Stimulated activated CD4-positive, alpha-beta T cell treated with anti-CD3 and anti-CD28 coated beads, Interleukin-15, amount 100 ng/mL, for 24 hours (primary cell): ENCODE measurements at regions not wholly inside any gene's neighbourhood (a gene's known extent, or its start where the extent isn't known, plus 50 kb on each side); places are given as distances from the start of the nearest gene placed in this dataset.
"Not testable (repeated sequence)": the region's sequence is repeated elsewhere in the genome, so short reads cannot be mapped to it uniquely, and the experiment has no call there.

Experiments used
- DNase-seq: peaks from one replicate; pipeline ENCODE4 v3.0.0-alpha.2; 2020

DNA sequence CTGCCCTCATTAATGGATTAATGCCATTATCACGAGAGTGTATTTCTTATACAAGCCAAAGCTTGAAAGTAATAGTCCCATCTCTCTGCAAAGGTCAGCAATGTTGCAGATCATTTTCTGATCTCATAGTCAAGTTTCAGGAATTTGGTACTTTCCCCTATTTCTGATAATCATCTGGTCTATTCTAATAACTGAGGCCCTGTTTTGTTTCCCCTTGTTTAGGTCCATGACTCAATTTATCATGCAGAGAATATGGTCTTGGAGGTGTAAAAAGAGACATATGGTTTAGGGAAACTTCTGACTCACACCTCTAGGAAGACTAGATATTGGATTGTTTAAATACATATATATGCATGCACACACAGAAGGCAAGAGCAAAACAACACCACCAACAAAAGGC, 339.3 kb upstream of the NUDT12 start:
- DNase-seq = no peak

DNA sequence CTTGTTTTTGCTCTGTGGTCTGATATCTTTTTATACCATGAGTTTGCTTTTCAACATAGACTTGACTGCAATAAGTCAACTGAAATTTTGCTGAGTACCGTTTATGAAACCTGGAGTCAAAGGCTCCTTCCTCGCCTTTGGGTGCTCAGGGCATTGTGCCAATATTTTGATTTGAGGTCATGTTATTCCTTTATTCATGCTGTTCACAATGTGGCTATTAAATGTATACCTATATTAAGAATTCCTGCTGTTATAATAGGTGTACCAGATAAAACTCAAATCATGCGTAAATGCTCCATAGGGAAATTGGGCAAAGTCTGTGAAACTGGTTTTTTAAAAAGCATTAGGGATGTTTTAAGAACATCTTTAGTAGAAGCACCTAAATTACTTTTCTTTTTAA, 334.0 kb upstream of the NUDT12 start:
- DNase-seq = no peak

DNA sequence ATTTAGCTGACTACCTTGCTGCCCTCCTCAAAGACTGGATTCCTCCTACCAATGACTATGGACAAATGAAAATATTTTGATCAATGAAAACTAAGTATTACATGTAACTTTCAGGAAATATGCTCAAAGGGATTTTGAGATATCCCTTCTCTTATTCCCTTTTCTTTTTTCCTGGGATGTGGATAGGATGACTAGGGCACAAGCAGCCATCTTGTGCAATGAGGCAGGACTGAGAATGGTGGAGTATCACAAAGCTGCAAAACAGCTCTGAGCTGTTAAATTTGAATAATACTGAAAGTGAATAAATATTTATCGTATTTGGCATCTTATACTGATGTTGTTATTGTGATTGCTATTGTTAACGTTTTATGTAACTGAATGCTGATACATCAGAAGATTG, 333.1 kb upstream of the NUDT12 start:
- no peak for DNase-seq

DNA sequence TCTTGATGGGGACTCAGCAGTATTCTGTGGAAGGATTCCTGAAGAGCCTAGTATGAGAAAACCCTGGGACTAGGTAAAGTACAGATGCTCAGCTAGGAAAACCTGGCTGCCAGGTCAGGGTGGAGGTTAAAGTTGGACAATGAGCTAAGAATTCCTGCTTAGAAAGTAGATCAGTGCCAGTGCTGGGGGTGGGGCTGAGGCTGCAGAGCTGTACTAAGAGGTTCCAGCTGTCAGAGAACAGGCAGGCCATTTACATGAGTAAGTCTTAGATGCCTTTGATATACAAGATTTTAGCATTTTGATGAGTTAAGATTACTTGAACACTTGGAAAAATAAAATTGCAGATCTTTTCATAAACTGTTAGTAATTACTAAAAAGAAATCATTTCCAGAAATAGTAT, 332.3 kb upstream of the NUDT12 start:
- DNase-seq = no peak

DNA sequence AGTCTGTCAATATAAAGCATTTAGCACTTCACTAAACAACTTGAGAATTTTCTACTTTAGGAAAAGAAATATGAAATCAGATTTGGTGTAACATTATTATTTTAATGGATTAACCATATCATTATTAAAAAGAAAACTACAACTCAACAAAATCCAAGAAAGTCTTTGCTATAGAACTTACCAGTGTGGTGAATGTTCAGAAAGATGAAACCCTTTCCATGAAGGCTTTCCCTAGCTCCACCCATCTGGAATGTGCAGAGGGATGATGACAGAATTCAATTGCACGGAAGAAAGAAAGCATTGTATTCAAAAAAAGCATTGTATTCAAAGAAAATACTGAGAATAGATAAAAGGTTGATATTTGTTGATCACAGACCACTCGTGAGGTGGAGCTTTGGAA, 328.6 kb upstream of the NUDT12 start:
- DNase-seq = no peak

DNA sequence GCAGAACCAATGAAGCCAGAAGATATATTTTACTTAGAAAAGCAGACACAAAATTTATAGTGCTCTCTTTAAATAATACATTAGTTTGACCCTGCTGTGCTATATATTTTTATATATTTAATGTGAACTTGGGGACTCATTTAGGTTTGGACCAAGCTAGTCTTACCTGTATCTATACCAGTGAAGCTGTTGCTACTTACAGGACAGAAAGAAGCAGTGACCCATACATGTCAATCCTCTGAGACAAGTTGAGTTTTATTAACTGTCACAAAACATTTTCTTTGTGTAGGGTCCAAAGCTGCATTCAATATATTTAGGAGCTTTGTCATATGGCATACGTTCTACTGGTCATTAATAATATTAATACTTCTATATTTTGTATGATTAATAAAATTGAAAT, 327.7 kb upstream of the NUDT12 start:
- no peak for DNase-seq

DNA sequence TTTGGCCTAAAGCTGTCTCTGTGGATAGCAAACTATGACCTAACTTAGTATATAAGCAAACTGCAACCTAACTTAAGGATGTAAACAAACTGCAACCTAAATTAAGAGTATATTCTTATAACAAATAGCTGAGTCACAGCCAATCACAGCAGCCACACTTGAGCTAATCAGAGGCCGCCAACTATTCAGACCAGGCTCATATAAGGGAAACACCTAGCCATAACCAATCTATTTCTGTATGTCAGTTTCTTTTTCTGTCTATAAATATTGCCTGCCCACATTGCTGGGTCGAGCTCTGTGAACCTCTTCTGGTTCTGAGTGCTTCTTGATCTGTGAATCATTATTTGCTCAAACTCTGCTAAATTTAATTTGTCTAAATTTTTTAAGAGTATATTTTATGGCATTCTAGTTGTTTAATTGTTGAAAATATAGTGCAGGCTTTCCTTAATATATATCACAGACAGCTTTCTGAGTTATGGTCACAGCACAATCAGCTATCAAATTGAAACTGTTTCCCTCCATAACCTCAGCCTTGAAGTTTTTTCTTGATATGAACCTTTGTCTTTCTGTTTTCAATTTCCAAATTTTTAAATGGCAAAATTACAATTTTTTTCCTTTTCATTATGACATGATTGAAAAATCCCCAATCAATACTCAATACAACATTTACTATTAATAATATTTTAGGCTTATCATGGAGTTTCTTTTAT, 327.1 kb upstream of the NUDT12 start:
- DNase-seq = no peak

DNA sequence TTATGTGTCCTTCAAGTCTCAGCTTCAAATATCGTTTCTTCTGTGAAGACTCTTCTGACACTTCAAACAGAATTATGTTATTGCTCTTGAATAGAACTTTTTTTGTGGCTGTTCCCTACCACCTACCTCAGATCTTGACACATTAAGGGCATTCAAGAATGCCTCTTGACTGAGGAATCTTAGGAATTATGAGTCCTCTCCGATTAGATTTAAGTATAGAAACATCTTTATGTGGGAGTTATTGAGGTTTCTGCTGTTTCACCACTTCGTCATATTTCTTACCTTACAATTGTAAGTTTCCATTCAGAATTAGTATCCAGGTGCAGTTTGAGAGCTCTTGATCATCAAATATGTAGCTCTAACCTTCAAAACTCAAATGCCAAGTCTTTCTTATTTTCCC, 324.2 kb upstream of the NUDT12 start:
- no peak for DNase-seq

DNA sequence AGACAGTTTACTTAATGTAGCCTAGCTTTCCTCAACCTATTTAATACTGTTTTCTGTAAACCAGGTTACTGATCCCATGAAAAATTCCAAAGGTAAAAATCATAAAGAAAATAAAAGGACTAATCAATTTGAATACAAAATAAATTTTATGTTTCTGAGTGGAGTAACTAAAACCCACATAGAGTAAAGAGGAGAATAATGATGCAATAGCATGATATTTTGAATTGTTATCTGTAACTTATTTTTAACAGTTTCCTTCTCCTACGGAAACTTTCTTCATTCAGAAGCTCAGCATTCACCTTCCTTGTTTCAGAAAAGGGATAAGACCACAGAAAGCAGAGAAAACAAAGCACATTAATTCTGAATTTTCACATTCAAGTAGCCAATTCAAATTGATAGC, 320.6 kb upstream of the NUDT12 start:
- DNase-seq = no peak

DNA sequence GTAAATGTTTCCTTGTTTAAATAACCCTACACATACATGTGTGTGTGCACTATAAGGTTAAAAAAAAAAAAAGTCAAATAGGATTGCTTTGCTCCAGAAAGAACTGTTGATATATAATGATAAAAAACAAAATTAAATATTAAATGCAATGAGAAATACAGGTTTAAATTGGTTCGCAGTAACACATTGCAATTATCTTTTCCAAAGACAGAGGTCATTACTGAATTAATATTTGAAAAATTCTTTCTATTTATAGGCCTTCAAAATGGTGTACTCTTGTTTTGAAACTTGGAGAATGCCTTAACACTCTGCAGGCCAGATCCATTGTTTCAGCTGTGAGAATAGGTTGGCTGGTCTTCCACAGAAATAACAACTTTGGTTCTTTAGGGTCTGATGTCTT, 319.0 kb upstream of the NUDT12 start:
- no peak for DNase-seq

DNA sequence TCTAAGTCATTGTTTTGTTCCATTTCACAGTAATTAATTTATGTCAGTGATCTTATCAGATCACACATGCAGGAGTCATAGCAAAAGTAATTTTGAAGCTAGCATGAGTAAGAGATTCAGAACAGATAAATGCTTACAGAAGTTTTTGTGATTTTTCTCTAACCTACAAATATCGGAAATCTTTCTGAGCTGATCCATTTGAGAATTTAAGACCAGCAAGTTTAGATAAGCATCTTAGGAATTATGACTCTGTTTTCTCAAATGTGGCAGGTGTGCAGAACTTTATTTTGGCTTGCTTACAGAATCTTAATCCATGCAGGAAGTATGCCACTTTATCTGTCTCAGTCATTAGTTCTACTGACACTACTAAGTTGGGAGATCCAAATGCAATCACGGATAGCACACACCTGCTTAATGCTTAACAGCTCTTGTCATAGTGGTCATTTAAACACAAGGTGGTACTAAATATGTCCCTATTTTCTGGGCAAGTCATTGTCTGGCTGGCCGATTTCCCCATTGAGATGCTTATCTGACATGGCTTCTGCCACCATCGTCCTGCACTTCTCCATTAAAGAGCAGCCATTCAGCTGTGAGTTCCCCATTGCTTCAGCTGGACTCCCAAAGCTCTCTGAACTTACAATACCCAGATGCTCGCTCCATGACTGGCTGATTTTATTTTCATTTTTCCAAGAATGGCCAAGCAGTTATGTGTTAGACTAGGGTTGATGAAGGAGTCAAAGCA, 305.4 kb upstream of the NUDT12 start:
- no peak for DNase-seq

DNA sequence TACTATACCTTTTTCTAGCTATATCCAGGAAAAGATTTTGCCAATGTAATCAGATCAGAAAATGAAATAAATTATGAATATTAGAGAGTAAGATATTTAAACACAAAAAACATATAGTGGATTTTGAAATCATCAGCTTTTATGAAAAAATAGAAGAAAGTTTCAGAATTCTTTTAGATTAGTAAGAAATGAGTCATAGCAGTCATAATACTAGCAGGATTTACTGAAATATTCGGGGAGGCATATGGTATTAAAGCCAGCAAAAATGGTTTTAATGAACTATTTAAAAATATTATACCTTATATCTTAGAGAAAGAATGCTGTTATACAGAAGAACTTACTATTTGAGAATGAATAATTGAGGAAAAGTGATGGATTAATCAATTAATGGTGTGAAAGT, 303.6 kb upstream of the NUDT12 start:
- DNase-seq = no peak

DNA sequence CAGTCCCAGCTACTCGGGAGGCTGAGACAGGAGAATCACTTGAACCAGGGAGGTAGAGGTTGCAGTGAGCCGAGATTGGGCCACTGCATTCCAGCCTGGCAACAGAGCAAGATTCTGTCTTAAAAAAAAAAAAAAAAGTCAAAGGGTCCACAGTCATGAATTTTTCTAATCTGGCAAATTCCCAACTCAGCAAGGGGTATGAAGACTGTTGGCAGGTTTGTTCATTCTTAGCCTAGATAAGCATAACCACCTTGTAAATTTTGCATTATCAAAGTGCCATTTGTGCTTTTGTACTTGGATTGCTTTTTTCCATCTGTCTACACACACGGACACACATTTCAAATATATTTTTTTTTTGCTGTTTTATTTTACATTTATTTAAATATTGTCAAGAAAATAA, 299.8 kb upstream of the NUDT12 start:
- no peak for DNase-seq

DNA sequence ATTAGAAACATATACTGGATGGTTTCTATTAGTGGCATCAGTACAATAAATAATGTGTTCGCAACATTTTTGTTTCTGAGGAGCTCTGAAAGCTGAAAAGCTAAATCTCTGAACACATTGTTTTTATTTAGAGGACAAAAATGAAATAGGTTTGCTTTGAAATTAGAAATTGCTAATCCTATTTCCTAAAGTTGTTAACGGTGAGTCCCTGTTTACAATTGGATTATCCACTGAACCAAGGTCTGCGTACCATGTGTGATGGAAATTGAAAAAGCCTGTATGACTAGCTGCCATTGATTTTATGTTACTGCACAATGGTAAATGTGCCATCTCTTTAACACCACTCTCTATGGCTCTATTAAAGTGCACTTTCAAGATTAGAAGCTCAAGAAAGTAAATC, 297.7 kb upstream of the NUDT12 start:
- DNase-seq = no peak

DNA sequence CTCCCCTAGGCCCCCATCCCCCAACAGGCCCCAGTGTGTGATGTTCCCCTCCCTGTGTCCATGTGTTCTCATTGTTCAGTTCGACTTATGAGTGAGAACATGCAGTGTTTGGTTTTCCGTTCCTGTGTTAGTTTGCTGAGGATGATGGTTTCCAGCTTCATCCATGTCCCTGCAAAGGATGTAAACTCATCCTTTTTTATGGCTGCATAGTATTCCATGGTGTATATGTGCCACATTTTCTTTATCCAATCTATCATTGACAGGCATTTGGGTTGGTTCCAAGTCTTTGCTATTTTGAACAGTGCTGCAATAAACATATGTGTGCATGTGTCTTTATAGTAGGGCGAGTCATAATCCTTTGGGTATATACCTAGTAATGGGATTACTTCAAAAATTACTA, 295.8 kb upstream of the NUDT12 start:
- not testable (repeated sequence) for DNase-seq

DNA sequence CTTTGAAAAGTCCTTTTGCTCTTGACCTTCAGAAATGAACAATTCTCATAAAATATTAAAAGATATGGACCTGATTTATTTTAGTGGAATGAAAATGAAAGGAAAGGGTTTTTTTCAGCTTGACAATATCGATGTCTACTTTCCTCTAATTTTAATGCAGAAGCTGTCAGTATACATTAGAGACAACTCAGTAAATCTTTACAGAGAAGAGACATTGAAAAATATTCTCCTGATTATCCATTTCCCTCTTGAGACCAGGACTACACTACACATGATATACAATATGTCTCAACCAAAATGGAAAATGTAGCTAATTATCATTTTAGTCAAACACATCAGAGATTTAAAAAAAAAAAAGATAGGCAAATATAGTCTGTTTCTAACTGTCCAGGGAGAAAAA, 288.5 kb upstream of the NUDT12 start:
- no peak for DNase-seq

DNA sequence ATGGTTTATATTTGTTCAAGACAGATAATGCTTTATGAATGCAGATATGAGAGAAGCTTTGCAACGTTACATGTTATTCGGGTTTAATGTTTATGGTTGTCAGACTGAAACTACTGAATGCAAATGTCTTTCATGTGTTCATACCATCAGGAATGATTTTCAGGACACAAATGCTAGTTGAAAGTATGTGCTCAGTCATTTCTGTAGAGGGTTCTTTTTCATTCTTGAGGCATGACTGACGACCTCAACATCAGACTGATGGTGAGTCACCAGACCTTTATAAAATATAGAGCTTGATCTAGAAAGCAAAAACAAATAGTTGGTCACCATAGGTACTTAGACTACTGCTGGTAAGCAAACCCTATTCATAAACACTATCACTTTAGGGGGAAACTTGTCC, 287.3 kb upstream of the NUDT12 start:
- DNase-seq = no peak

DNA sequence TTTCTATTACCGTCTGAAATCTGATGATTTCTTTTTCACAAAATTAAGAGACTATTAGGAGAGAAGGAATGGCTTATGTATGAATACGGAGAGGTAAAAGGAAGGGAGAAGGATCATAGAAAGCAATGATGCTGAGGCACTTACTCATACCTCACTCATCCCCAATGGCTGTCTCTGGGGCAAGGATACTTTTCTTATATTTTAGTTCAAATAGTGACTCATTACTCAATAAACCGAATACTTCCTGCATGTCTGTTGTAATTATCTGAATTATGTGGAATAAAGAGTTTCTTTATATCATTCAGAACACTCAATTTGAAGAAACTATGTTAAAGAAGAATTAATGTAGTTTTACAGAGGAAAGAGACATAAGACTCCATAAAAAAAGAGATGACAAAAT, 284.5 kb upstream of the NUDT12 start:
- DNase-seq = no peak

DNA sequence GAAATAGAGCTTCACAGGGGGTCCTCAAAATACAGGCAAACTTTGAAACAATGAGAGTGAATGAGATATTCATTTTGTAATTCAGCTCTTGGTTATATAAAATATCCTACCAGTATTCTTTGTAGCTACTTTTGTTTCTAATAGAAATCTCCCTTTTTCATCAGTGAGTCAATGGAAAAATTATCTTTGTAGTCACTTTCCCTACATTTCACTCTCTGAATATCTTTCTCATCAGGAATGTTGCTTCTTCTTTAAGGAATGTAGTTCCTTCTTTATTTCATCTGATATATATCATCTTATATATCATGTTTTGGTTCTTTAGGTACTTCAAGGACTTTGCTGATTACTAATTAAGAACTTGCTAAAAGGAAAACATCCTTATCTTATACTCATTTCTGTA, 280.3 kb upstream of the NUDT12 start:
- DNase-seq = no peak

DNA sequence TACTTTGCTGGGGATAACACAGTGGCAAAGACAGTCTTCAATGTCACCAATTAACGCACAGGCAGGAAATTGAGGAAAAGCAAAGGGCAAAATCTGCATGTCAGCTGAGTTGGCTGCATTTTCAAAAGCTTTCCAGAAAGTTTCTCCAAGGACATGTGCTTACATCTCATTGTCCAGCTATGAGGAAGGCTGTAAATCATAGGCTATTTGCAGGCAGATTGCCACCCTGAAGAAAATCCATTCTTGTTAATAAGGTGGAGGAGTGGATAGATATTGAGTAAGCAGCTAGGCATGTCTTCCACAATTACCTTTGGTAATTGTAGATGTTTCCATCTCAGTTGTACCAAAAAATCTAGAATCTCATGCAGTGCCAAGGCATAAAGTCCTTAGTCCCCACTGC, 278.0 kb upstream of the NUDT12 start:
- no peak for DNase-seq

DNA sequence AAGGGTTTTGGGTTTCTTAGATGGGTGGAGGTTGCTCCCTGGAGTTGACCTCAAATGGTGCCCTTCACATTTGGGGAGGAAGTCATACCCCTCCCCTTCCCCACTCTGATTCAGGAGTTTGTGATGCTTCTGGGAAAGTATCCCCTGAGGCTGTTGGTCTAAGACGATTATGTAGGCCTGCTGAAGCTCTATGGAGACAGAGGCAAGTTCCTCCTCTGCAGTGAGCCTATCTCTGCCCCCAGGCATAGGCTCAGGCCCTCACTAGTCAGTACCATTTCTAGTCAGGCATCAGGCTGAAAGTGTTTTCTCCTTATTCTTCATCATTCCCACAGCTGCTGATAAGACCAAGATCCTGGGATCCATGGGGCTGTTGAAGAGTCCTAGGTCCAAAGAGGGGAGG, 271.6 kb upstream of the NUDT12 start:
- DNase-seq = no peak

DNA sequence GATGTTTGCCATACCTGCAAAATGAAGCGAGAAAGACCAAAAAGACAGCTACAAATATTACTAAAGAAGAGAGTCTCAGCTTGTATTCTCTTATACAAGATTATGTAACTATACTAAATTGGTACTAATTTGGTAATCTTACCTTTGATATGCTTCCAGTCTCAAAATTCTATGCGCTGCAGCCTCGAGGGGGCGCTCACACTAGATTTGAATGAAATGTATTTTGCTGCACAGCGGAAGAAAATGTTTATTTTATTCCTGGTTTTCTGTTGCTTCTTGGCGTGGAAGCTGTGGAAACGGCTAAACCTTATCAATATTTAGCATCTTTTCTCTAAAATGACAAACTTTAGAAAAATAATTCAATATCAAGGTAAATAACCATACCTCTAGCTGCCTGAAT, 267.0 kb upstream of the NUDT12 start:
- no peak for DNase-seq

DNA sequence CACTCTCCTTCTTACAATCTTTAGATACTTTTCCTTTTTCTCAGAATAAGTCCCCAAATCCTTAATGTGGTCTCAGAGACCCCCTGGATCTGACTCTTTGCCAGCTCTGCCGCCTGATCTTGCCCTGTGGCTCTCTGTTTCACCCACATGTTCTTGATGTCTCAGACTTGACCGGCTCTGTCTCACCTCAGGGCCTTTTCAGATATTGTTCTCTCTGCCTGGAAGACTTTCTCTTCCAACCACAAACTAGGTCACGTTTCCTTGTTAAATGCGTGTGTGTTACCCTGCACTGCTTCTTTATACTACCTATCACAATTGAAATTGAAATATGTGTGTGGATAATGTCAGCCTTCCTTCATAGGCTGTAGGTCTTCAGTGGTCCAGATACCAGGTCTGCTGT, 265.4 kb upstream of the NUDT12 start:
- no peak for DNase-seq

DNA sequence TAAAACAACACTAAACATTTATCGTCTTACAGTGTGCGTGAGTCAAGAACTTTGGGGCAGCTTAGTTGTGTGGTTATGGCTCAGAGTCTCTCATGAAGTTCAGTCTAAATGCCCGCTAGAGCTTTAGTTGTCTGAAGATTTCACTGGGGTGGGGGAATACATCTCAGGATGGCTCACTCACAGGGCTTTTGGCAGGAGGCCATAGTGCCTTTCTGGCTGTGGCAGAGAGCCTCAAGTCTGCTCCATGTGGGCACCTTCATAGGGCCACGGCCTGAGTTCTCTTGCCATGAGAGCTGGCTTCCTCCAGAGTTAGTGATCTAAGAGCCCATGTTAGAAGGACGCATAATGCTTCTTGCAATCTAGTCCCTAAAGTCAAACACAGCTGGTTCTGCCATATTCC, 258.8 kb upstream of the NUDT12 start:
- DNase-seq = no peak

DNA sequence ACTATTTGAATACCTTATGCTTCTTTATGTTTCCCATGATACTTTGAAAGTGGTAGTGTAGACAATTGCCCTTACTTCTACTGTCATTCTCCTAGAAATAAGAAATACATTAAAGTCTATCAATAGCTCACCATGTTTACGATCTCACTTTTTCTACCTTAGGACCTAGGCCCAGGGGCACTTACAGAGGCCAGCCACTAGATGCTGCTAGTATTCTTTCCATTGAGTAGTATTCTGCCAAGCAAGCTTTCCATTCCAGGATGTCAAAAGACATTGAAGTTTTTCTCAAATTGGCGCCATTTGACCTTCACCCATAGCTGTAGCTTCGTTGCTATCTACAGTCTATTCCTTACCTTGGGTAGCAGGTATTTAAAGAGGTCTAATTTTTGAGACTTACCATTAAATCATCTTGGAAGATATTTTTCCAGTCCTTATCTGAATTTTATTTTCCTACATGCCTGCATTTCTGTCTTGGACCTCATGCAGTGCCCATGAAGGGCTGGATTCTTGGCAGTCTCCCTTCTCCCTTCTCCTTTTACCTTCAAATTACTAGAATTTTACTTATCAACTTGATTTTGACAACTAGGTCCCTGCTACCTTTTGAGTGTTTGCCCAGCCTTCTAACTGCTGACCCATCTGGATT, 246.0 kb upstream of the NUDT12 start:
- no peak for DNase-seq
